ENCODE measurements at regions not wholly inside any gene's neighbourhood (a gene's known extent, or its start where the extent isn't known, plus 50 kb on each side); places are given as distances from the start of the nearest gene placed in this dataset.

- Histone ChIP-seq H3K4me1 (peaks cover 0 to 5% of the 10 kb centered on the region in 2 donors), H3K27ac (no peak overlapping the region), H3K9me3 (no peaks in the 10 kb centered on the region), H3K4me3 (replicated peaks in 1 of 3) (no peak overlapping the region), H3K36me3 (no peaks in the 10 kb centered on the region), H3K27me3 (no peaks in the 10 kb centered on the region)
- 86 to 89% methylated on average over 5 of the region's 5 CpGs for WGBS, 2 donors
- DNase-seq = no peak
- intact Hi-C loops (cut with DNase I) = no loop called here
- TF ChIP-seq CTCF (IDR thresholded peaks at IDR 0.05) (no peak), POLR2A (IDR thresholded peaks at IDR 0.05) (no peak)
Measured at GRCh38 chr1:29981586-29982239, 741.7 kb downstream of the MATN1 start.

GRCh38 chr1:29977550-29977949, 741.2 kb downstream of the PTPRU start:
- no peak for DNase-seq
- Histone ChIP-seq H3K9me3 (no peaks in the 10 kb centered on the region), H3K4me3 (replicated peaks in 1 of 3) (no peak overlapping the region), H3K4me1 (no peaks in the 10 kb centered on the region), H3K36me3 (no peaks in the 10 kb centered on the region), H3K27me3 (no peaks in the 10 kb centered on the region), H3K27ac (no peak overlapping the region)
- TF ChIP-seq POLR2A (IDR thresholded peaks at IDR 0.05) (no peak), CTCF (IDR thresholded peaks at IDR 0.05) (no peak)
- WGBS, 2 donors = 56 to 68% methylated on average over 4 of the region's 4 CpGs
- intact Hi-C loops (cut with DNase I) = no loop called here

GRCh38 chr1:29975036-29975694, 738.8 kb downstream of the PTPRU start:
- H3K4me3 ChIP-seq (replicated peaks in 1 of 3) = no peak overlapping the region
- H3K4me1 ChIP-seq = no peaks in the 10 kb centered on the region
- H3K27me3 ChIP-seq = no peaks in the 10 kb centered on the region
- DNase-seq = no peak
- 32 to 35% methylated on average over 7 of the region's 7 CpGs for WGBS, 2 donors
- intact Hi-C loops (cut with DNase I) = no loop called here
- H3K36me3 ChIP-seq = no peaks in the 10 kb centered on the region
- no peak overlapping the region for H3K27ac ChIP-seq
- H3K9me3 ChIP-seq = no peaks in the 10 kb centered on the region
- TF ChIP-seq POLR2A (IDR thresholded peaks at IDR 0.05) (no peak), CTCF (IDR thresholded peaks at IDR 0.05) (no peak)

- H3K4me3 ChIP-seq (replicated peaks in 1 of 3) = no peak overlapping the region
- TF ChIP-seq POLR2A (IDR thresholded peaks at IDR 0.05) (no peak), CTCF (IDR thresholded peaks at IDR 0.05) (no peak)
- no peaks in the 10 kb centered on the region for H3K4me1 ChIP-seq
- H3K27me3 ChIP-seq = no peaks in the 10 kb centered on the region
- H3K9me3 ChIP-seq = no peaks in the 10 kb centered on the region
- no peaks in the 10 kb centered on the region for H3K36me3 ChIP-seq
- no peak overlapping the region for H3K27ac ChIP-seq
- no peak for DNase-seq
- WGBS, 2 donors = 48 to 58% methylated on average over 1 of the region's 1 CpG
- intact Hi-C loops (cut with DNase I) = no loop called here
Measured at GRCh38 chr1:29974316-29974724, 738.0 kb downstream of the PTPRU start.

GRCh38 chr1:29973406-29973805, 737.1 kb downstream of the PTPRU start:
- DNase-seq = no peak
- TF ChIP-seq POLR2A (IDR thresholded peaks at IDR 0.05) (no peak), CTCF (IDR thresholded peaks at IDR 0.05) (no peak)
- Histone ChIP-seq H3K27me3 (no peaks in the 10 kb centered on the region), H3K4me1 (no peaks in the 10 kb centered on the region), H3K4me3 (replicated peaks in 1 of 3) (no peak overlapping the region), H3K36me3 (no peaks in the 10 kb centered on the region), H3K27ac (no peak overlapping the region), H3K9me3 (no peaks in the 10 kb centered on the region)
- intact Hi-C loops (cut with DNase I) = no loop called here
- 52 to 67% methylated on average over 3 of the region's 3 CpGs for WGBS, 2 donors

Measured in thyroid gland (tissue), 4 donors.